ENCODE measurements at regions not wholly inside any gene's neighbourhood (a gene's known extent, or its start where the extent isn't known, plus 50 kb on each side); places are given as distances from the start of the nearest gene placed in this dataset.
A peak's percentile ranks its signal among the peaks of the same experiment; 100 is the strongest.

DNA sequence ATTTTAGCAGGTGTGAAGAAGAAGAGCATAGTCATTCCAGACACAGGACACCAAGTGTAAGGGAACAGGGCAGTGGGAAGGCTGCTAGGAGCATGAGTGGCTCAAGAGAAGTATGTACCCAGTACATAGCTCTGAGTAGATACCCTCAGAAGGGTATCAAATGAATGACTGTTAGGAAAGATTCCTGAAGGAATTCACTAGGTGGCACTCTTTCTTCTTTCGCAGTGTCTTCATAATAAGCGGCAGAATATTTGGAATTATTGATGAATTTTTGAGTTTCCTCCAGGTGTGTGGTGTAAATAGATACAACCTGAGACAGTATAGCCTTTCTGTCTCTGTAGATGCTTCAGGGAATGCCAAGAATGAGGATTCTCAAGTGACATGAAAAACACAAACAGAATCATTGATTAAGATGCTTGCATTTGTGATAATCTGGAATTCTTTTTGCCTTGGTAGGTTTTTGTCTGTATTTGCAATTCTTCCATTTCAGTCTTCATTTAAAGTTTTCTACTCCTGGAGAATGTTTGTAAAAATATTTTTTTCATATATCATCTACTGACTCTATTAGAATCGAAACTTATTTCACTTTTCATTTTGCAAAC lies 264.3 kb upstream of the RIMS1 start:
- H3K27ac ChIP-seq (ENCODE audit: insufficient read depth, low read depth, low read length): no peak overlapping the region
- FAIRE-seq: peak; percentile 68
- TF ChIP-seq EZH2 (IDR thresholded peaks at IDR 0.05; ENCODE audit: borderline replicate concordance, low read depth, low read length, severe bottlenecking) (no peak), POLR2A (IDR thresholded peaks at IDR 0.05; ENCODE audit: low read depth, low read length) (no peak)
- TF ChIP-seq, protein P1, sequence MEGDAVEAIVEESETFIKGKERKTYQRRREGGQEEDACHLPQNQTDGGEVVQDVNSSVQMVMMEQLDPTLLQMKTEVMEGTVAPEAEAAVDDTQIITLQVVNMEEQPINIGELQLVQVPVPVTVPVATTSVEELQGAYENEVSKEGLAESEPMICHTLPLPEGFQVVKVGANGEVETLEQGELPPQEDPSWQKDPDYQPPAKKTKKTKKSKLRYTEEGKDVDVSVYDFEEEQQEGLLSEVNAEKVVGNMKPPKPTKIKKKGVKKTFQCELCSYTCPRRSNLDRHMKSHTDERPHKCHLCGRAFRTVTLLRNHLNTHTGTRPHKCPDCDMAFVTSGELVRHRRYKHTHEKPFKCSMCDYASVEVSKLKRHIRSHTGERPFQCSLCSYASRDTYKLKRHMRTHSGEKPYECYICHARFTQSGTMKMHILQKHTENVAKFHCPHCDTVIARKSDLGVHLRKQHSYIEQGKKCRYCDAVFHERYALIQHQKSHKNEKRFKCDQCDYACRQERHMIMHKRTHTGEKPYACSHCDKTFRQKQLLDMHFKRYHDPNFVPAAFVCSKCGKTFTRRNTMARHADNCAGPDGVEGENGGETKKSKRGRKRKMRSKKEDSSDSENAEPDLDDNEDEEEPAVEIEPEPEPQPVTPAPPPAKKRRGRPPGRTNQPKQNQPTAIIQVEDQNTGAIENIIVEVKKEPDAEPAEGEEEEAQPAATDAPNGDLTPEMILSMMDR (IDR thresholded peaks at IDR 0.05; ENCODE audit: extremely low read depth in 1 of 2, insufficient read depth in 1 of 2, low read depth in 1 of 2, low read length in 2 of 2): peak; percentile 22 to 33
- H3K9ac ChIP-seq (replicated peaks; ENCODE audit: extremely low read depth, insufficient read depth, low read length): no peak overlapping the region
- no peaks in the 10 kb centered on the region for H4K20me1 ChIP-seq (replicated peaks; ENCODE audit: control insufficient read depth, extremely low read depth, insufficient read depth, low read length)
- peak; percentile 28 for DNase-seq (ENCODE audit: low read depth, low spot score)
- no peak overlapping the region for H2AFZ ChIP-seq (ENCODE audit: low read depth, low read length)
- H3K4me1 ChIP-seq (ENCODE audit: control insufficient read depth, extremely low read depth, insufficient read depth, low read length): no peaks in the 10 kb centered on the region
- no peak overlapping the region for H3K4me2 ChIP-seq (ENCODE audit: insufficient read depth, low read length)
- ChIA-PET POLR2A (no interaction called here), CTCF (interaction anchor here (0.7 to 2.1 kb wide), 8 partner anchors 9 to 464 kb away, joined by 3 to 7 read pairs (median 5); no protein-coding TSS in a partner anchor)
- H3K36me3 ChIP-seq (ENCODE audit: control insufficient read depth in 2 of 2, extremely low read depth in 1 of 2, insufficient read depth in 2 of 2, low read length in 2 of 2): no peaks in the 10 kb centered on the region
- dilution Hi-C loops (cut with MboI; ENCODE audit: extremely low pct_ligation_motif_present, low sequenced_read_pairs): no loop called here
- intact Hi-C loops (cut with micrococcal nuclease): loop anchor here (1.0 to 10.0 kb wide), 2 partner anchors 237 to 462 kb away; no protein-coding TSS in a partner anchor
- peaks cover 6 to 10% of the 10 kb centered on the region in 2 experiments for H3K27me3 ChIP-seq (ENCODE audit: control insufficient read depth in 2 of 2, insufficient read depth in 2 of 2, low read length in 2 of 2)
- H3K79me2 ChIP-seq (ENCODE audit: control insufficient read depth, insufficient read depth, low read length): no peaks in the 10 kb centered on the region
- no peak overlapping the region for H3K4me3 ChIP-seq (replicated peaks in 1 of 3; ENCODE audit: insufficient read depth in 1 of 3, low read depth in 1 of 3, low read length in 3 of 3)
- no TSS peak for BruUV-seq (replicated peaks)
- no peaks in the 10 kb centered on the region for H3K9me3 ChIP-seq (replicated peaks; ENCODE audit: control insufficient read depth, insufficient read depth, low read length)
- H3K9me1 ChIP-seq (replicated peaks; ENCODE audit: control insufficient read depth, extremely low read depth, insufficient read depth, low read length): no peaks in the 10 kb centered on the region

DNA sequence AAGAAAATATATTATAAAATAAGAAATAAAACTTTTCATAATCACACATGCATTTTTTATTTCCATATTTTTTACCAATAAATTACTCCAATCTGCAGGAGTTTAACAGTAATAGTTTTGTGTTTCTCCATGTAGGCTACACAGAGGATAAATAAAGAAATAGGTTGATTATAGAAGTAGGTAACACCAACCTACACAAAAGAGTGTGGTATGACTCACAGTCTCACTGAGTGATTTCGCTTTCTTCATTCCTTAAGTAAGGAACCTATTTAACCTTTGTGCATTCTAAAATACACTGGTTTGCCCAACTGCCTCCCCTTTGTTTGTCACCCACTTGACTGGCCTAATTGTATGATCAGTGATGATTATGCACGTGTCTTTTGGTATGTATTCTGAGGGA lies 244.2 kb upstream of the RIMS1 start:
- no peaks in the 10 kb centered on the region for H3K27me3 ChIP-seq (ENCODE audit: control insufficient read depth in 2 of 2, insufficient read depth in 2 of 2, low read length in 2 of 2)
- no peaks in the 10 kb centered on the region for H3K9me3 ChIP-seq (replicated peaks; ENCODE audit: control insufficient read depth, insufficient read depth, low read length)
- BruUV-seq (replicated peaks): no TSS peak
- no peak overlapping the region for H3K4me2 ChIP-seq (ENCODE audit: insufficient read depth, low read length)
- no peak overlapping the region for H3K4me3 ChIP-seq (replicated peaks in 1 of 3; ENCODE audit: insufficient read depth in 1 of 3, low read depth in 1 of 3, low read length in 3 of 3)
- CTCF ChIA-PET: no interaction called here
- H3K36me3 ChIP-seq (ENCODE audit: control insufficient read depth in 2 of 2, extremely low read depth in 1 of 2, insufficient read depth in 2 of 2, low read length in 2 of 2): no peaks in the 10 kb centered on the region
- TF ChIP-seq, protein P1 (IDR thresholded peaks at IDR 0.05; ENCODE audit: extremely low read depth in 1 of 2, insufficient read depth in 1 of 2, low read depth in 1 of 2, low read length in 2 of 2): no peak
- TF ChIP-seq FOS (IDR thresholded peaks at IDR 0.05; ENCODE audit: borderline replicate concordance, insufficient read depth, low read length): no peak
- TF ChIP-seq, protein P2, sequence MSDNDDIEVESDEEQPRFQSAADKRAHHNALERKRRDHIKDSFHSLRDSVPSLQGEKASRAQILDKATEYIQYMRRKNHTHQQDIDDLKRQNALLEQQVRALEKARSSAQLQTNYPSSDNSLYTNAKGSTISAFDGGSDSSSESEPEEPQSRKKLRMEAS (IDR thresholded peaks at IDR 0.05; ENCODE audit: insufficient read depth, insufficient read length): no peak
- no peak for TF ChIP-seq POLR2A (IDR thresholded peaks at IDR 0.05; ENCODE audit: low read depth, low read length)
- no peaks in the 10 kb centered on the region for H3K9me1 ChIP-seq (replicated peaks; ENCODE audit: control insufficient read depth, extremely low read depth, insufficient read depth, low read length)
- no peaks in the 10 kb centered on the region for H3K4me1 ChIP-seq (ENCODE audit: control insufficient read depth, extremely low read depth, insufficient read depth, low read length)
- POLR2A ChIA-PET: no interaction called here
- FAIRE-seq (peak; percentile 8), DNase-seq (ENCODE audit: low read depth, low spot score) (no peak)
- H3K79me2 ChIP-seq (ENCODE audit: control insufficient read depth, insufficient read depth, low read length): no peaks in the 10 kb centered on the region
- intact Hi-C loops (cut with micrococcal nuclease): no loop called here
- dilution Hi-C loops (cut with MboI; ENCODE audit: extremely low pct_ligation_motif_present, low sequenced_read_pairs): no loop called here
- H2AFZ ChIP-seq (ENCODE audit: low read depth, low read length): no peak overlapping the region
- no peak overlapping the region for H3K27ac ChIP-seq (ENCODE audit: insufficient read depth, low read depth, low read length)
- no peaks in the 10 kb centered on the region for H4K20me1 ChIP-seq (replicated peaks; ENCODE audit: control insufficient read depth, extremely low read depth, insufficient read depth, low read length)
- no peak overlapping the region for H3K9ac ChIP-seq (replicated peaks; ENCODE audit: extremely low read depth, insufficient read depth, low read length)
